ENCODE measurements at regions not wholly inside any gene's neighbourhood (a gene's known extent, or its start where the extent isn't known, plus 50 kb on each side); places are given as distances from the start of the nearest gene placed in this dataset.

DNA sequence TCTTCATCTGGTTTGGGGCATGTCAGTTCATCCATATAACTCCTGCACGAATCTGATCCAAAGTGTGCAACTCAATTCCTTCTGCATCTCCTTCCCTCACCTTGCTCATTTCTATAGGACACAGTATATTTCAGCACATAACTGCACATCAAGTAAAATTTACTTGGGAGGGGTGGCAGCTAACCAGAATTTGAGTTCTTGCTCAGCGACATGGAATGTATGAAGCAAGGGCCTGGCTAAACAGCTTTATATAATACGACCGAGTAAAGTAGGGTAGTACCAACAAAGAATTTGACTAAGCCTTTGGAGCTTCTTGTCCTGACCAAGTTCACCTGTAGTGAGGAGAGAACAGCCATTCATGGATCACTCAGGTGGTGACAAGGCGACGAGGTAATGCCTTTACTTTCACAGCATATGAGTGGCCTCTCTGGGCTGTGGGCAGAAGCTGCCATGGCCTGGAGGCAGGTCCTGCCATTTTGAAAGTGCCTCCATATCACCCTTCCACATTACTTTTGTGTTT, 570.2 kb upstream of the TNP1 start:
- TF ChIP-seq TCF7L2 (IDR thresholded peaks at IDR 0.05; ENCODE audit: low read depth, low read length) = no peak
- no peak for TF ChIP-seq POLR2AphosphoS5 (IDR thresholded peaks at IDR 0.05; ENCODE audit: low read depth, low read length)
- TF ChIP-seq REST (IDR thresholded peaks at IDR 0.05; ENCODE audit: insufficient read depth in 1 of 2, low read depth in 2 of 2, low read length in 1 of 2) = no peak
- TF ChIP-seq SIN3A (IDR thresholded peaks at IDR 0.05; ENCODE audit: borderline replicate concordance, insufficient read depth, low read depth, low read length) = no peak
- H3K4me1 ChIP-seq (ENCODE audit: control insufficient read depth, insufficient read depth, low read length) = no peaks in the 10 kb centered on the region; the same call in 1 of the 2 replicates
- no TSS peak for BruUV-seq (replicated peaks)
- H3K9me3 ChIP-seq (ENCODE audit: control insufficient read depth, insufficient read depth, low read depth, low read length) = no peaks in the 10 kb centered on the region
- intact Hi-C loops (cut with micrococcal nuclease; ENCODE audit: unreplicated experiment) (no loop called here), in situ Hi-C loops (cut with HindIII; ENCODE audit: low pct_unique_long_range_greater_than_20kb, low sequenced_read_pairs) (no loop called here)
- CTCF ChIA-PET = no interaction called here
- no peaks in the 10 kb centered on the region for H3K36me3 ChIP-seq (ENCODE audit: control insufficient read depth, insufficient read depth, low read length)
- ATAC-seq (no peak), DNase-seq (ENCODE audit: low read depth, low spot score) (no peak)
- POLR2A ChIA-PET = no interaction called here
- H3K27ac ChIP-seq (ENCODE audit: low read length) = no peak overlapping the region
- no peaks in the 10 kb centered on the region for H3K27me3 ChIP-seq (ENCODE audit: control insufficient read depth, insufficient read depth, low read length)
- no peak overlapping the region for H3K4me3 ChIP-seq (ENCODE audit: low read depth in 2 of 2, low read length in 2 of 2)

- no peak for ATAC-seq
- ChIA-PET POLR2A (no interaction called here), CTCF (no interaction called here)
Measured at GRCh38 chr2:217421834-217422233, 562.0 kb upstream of the TNP1 start.

DNA sequence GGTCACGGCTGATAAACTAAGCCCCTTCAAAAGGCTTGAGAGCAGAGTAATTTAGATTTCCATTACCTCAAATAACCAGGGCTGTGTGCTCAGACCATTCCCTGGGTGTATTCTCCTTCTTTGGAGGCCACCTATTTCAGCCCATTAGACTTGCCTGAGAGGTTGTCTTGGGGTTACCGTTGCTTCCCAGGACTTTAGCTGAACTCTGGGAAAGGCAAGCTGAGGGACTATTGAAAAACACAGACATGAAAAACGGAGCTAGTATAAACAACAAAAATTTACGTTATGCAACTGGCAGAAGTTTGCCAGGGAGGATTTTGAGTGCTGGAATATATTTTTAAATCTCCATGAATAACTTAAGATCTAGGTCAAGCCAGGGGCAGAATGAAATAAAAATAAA, 561.0 kb upstream of the TNP1 start:
- intact Hi-C loops (cut with micrococcal nuclease; ENCODE audit: unreplicated experiment) (no loop called here), in situ Hi-C loops (cut with HindIII; ENCODE audit: low pct_unique_long_range_greater_than_20kb, low sequenced_read_pairs) (no loop called here)
- H3K9me3 ChIP-seq (ENCODE audit: control insufficient read depth, insufficient read depth, low read depth, low read length) = no peaks in the 10 kb centered on the region
- no peak overlapping the region for H3K4me3 ChIP-seq (ENCODE audit: low read depth in 2 of 2, low read length in 2 of 2)
- H3K27me3 ChIP-seq (ENCODE audit: control insufficient read depth, insufficient read depth, low read length) = no peaks in the 10 kb centered on the region
- ATAC-seq (no peak), DNase-seq (ENCODE audit: low read depth, low spot score) (no peak)
- CTCF ChIA-PET = no interaction called here
- no peaks in the 10 kb centered on the region for H3K4me1 ChIP-seq (ENCODE audit: control insufficient read depth, insufficient read depth, low read length)
- BruUV-seq (replicated peaks) = no TSS peak
- POLR2A ChIA-PET = no interaction called here
- TF ChIP-seq TCF7L2 (IDR thresholded peaks at IDR 0.05; ENCODE audit: low read depth, low read length) (no peak), POLR2AphosphoS5 (IDR thresholded peaks at IDR 0.05; ENCODE audit: low read depth, low read length) (no peak), CTCF (IDR thresholded peaks at IDR 0.05) (no peak), SIN3A (IDR thresholded peaks at IDR 0.05; ENCODE audit: borderline replicate concordance, insufficient read depth, low read depth, low read length) (no peak), REST (IDR thresholded peaks at IDR 0.05; ENCODE audit: insufficient read depth in 1 of 2, low read depth in 2 of 2, low read length in 1 of 2) (no peak)
- no peaks in the 10 kb centered on the region; the same call in 1 of the 2 replicates for H3K36me3 ChIP-seq (ENCODE audit: control insufficient read depth, insufficient read depth, low read length)
- no peak overlapping the region for H3K27ac ChIP-seq (ENCODE audit: low read length)

More at GRCh38 chr2:217421834-217422233, 562.0 kb upstream of the TNP1 start:
- no peaks in the 10 kb centered on the region for H3K27me3 ChIP-seq (ENCODE audit: control insufficient read depth, insufficient read depth, low read length)
- no peaks in the 10 kb centered on the region for H3K4me1 ChIP-seq (ENCODE audit: control insufficient read depth, insufficient read depth, low read length)
- H3K36me3 ChIP-seq (ENCODE audit: control insufficient read depth, insufficient read depth, low read length) = no peaks in the 10 kb centered on the region; the same call in 1 of the 2 replicates
- BruUV-seq (replicated peaks) = no TSS peak
- H3K9me3 ChIP-seq (ENCODE audit: control insufficient read depth, insufficient read depth, low read depth, low read length) = no peaks in the 10 kb centered on the region
- intact Hi-C loops (cut with micrococcal nuclease; ENCODE audit: unreplicated experiment) = no loop called here
- H3K27ac ChIP-seq (ENCODE audit: low read length) = no peak overlapping the region
- H3K4me3 ChIP-seq (ENCODE audit: low read depth in 2 of 2, low read length in 2 of 2) = no peak overlapping the region
- no peak for DNase-seq (ENCODE audit: low read depth, low spot score)
- in situ Hi-C loops (cut with HindIII; ENCODE audit: low pct_unique_long_range_greater_than_20kb, low sequenced_read_pairs) = no loop called here
- TF ChIP-seq TCF7L2 (IDR thresholded peaks at IDR 0.05; ENCODE audit: low read depth, low read length) = no peak

Data from Panc1 (cell line).